Tibial artery (tissue), 4 donors: ENCODE measurements at regions not wholly inside any gene's neighbourhood (a gene's known extent, or its start where the extent isn't known, plus 50 kb on each side); places are given as distances from the start of the nearest gene placed in this dataset.

ENCODE experiments used
- DNase-seq, 2 donors: peaks; one replicate each; pipeline ENCODE4 v3.0.0-alpha.2; 2019
- H3K27ac ChIP-seq, 2 donors: fragments of 200-600 bp; sonication (generic) in 1 of 2; 1 replicate in 1 of 2; 2 replicates in 1 of 2; pipeline ENCODE4 v1.5.1; 2018 to 2019; ENCODE audit warnings: mild to moderate bottlenecking in 1 of 2
- H3K27me3 ChIP-seq, 2 donors: fragments of 200-600 bp; sonication (generic) in 1 of 2; one replicate each; pipeline versions ENCODE4 v1.5.1 to v1.6.0; 2016 to 2019
- H3K36me3 ChIP-seq, 3 donors: fragments of 200-600 bp; sonication (generic) in 2 of 3; one replicate each; pipeline ENCODE4 v1.5.1; 2016 to 2019; ENCODE audit warnings: mild to moderate bottlenecking in 2 of 3
- H3K4me1 ChIP-seq, 4 donors: fragments of 200-600 bp; sonication (generic) in 2 of 4; 1 replicate in 3 of 4; 2 replicates in 1 of 4; pipeline ENCODE4 v1.5.1; 2016 to 2019
- H3K4me3 ChIP-seq, 2 donors: fragments of 200-600 bp; sonication (generic) in 1 of 2; 1 replicate in 1 of 2; 2 replicates in 1 of 2; pipeline ENCODE4 v1.5.1; 2018 to 2019; ENCODE audit warnings: mild to moderate bottlenecking in 2 of 2
- H3K9me3 ChIP-seq, 3 donors: fragments of 200-600 bp; sonication (generic) in 1 of 3; one replicate each; pipeline ENCODE4 v1.5.1; 2016 to 2019
- intact Hi-C: fragments of 100-400 bp; cut with DNase I; formaldehyde crosslinking; loops from one replicate; pipeline ENCODE4 v1.15.0; 2023; ENCODE audit warnings: low total_unique reads
- TF ChIP-seq, protein P1 (sequence below), 2 experiments: fragments of 200-600 bp in 1 of 2; fragments of 450-650 bp in 1 of 2; IDR thresholded peaks; one replicate each; pipeline ENCODE4 v1.5.1; 2017 to 2019; ENCODE audit warnings: antibody characterized with exemption in 2 of 2, mild to moderate bottlenecking in 1 of 2, moderate library complexity in 1 of 2

DNA sequence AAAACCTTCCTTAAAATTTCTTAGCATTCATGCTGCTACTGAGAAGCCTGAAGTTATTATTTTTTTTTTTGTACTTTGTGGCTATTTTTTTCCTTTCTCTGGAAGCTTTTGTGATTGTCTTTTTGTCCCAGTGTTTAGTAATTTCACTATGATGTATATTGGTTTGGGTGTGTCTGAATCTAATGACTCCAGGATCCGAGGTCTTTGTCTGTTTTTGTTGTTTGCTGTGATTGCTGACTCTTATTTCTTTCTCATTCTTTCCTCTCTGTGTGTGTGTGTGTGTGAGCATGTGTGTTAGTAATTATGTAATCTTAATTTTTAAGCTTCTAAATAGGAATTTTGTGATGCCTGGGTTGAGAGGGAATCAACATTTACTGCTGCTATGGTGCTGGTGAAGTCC lies 152.0 kb downstream of the RAP2B start:
- H3K4me3 ChIP-seq = no peak overlapping the region
- no peaks in the 10 kb centered on the region for H3K9me3 ChIP-seq
- TF ChIP-seq, protein P1, sequence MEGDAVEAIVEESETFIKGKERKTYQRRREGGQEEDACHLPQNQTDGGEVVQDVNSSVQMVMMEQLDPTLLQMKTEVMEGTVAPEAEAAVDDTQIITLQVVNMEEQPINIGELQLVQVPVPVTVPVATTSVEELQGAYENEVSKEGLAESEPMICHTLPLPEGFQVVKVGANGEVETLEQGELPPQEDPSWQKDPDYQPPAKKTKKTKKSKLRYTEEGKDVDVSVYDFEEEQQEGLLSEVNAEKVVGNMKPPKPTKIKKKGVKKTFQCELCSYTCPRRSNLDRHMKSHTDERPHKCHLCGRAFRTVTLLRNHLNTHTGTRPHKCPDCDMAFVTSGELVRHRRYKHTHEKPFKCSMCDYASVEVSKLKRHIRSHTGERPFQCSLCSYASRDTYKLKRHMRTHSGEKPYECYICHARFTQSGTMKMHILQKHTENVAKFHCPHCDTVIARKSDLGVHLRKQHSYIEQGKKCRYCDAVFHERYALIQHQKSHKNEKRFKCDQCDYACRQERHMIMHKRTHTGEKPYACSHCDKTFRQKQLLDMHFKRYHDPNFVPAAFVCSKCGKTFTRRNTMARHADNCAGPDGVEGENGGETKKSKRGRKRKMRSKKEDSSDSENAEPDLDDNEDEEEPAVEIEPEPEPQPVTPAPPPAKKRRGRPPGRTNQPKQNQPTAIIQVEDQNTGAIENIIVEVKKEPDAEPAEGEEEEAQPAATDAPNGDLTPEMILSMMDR (IDR thresholded peaks at IDR 0.05) = no peak
- H3K27me3 ChIP-seq = no peaks in the 10 kb centered on the region
- DNase-seq = no peak
- H3K4me1 ChIP-seq = peaks cover 0 to 10% (median 0%) of the 10 kb centered on the region in 4 donors
- H3K36me3 ChIP-seq = no peaks in the 10 kb centered on the region
- H3K27ac ChIP-seq = no peak overlapping the region
- intact Hi-C loops = no loop called here

DNA sequence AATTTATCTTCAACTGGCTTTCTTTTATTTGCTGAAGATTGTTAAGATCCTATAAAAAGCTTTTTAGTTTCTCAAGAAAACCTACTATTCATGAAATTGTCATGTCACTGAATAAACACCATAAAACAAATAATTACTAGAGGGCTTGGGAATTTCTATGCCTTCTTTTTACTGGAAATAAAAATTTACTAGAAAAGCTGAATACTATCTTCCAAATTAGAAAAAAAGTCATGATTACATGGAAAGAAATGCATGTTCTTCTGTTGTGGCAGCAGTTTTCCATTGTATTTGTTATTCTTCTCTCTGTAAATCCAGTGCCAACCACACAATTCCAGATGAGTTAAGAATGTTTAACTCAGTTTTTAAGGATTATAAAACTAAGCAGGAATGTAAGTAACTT lies 153.8 kb downstream of the RAP2B start:
- peaks cover 0 to 24% (median 2%) of the 10 kb centered on the region in 4 donors for H3K4me1 ChIP-seq
- no peaks in the 10 kb centered on the region for H3K27me3 ChIP-seq
- intact Hi-C loops = no loop called here
- TF ChIP-seq, protein P1 (IDR thresholded peaks at IDR 0.05) = no peak
- H3K9me3 ChIP-seq = no peaks in the 10 kb centered on the region
- H3K36me3 ChIP-seq = no peaks in the 10 kb centered on the region
- DNase-seq = no peak
- H3K27ac ChIP-seq = no peak overlapping the region
- H3K4me3 ChIP-seq = no peak overlapping the region

DNA sequence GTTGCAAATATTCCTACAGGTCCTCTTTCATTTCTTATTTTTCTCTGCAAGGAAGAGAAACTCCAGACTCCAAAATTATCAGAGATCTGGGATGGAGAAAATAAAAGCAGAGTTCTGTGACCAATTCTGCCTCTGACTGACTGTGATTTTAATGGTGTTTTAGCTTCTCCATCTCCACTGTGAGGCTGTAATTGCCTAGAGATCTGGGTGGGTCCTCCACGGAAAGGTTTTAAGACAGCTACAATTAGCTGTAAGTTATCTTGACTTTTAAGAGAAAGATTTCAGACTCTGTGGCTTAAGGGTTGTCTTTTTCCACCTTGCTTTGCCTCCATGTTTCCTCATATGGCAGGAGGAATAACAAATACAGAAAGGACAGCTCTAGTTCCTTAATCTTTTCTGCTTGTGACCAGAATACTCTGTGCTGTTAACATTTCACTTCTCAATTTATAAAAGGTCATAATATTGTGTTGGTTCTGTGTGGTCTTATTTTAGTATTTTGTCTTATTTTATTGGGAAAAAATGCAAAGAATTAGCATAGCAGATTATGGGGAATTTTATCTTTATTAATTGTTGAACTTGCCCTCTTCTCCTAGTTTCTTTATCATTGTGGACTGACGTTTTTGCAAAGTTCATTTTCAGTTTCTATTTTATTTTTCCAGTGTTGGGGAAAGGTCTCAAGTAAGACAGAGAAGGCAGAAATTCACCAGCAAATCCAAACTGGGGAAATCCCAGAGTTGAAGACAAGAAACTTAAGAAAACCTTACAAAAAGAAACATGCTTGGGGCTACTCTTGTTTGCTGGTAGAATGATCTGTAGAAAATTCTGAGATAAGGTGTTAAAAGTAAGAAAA lies 157.9 kb downstream of the RAP2B start:
- Histone ChIP-seq H3K27ac (peak overlapping the region in 1 of 2 donors; percentile 15), H3K4me3 (no peak overlapping the region)

DNA sequence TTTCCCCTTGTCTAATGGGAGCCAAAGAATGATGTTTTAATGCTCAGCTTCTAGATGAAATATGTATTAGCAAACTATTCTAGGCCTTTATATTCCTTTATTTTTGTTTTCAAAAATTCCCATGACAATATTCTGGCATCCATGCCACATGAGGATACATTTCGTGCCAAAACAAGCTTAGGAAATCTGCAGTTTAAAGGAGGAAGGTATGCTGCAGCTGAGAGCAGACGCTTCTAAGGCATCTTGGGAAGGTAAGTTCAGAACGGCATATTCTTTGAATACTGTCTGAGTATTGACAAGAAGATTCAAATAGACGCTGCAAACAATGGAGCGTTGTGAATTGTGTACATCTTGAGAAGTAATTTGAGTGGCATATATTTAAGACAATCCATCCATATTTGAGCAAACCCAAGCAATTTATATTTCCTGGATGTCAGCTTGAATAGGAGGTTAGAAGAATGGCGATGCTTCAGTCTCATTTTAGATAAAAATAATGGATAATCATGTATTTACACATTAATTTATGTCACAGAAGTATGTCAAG lies 158.6 kb downstream of the RAP2B start:
- intact Hi-C loops = no loop called here
- TF ChIP-seq, protein P1 (IDR thresholded peaks at IDR 0.05) = no peak
- H3K27me3 ChIP-seq = no peaks in the 10 kb centered on the region
- H3K4me1 ChIP-seq = peaks cover 0 to 32% (median 2%) of the 10 kb centered on the region in 4 donors
- DNase-seq = no peak
- H3K9me3 ChIP-seq = no peaks in the 10 kb centered on the region
- H3K4me3 ChIP-seq = no peak overlapping the region
- no peaks in the 10 kb centered on the region for H3K36me3 ChIP-seq
- H3K27ac ChIP-seq = peak overlapping the region in 1 of 2 donors; percentile 15

More for the DNA sequence above, 157.9 kb downstream of the RAP2B start:
- no peak for DNase-seq
- TF ChIP-seq, protein P1 (IDR thresholded peaks at IDR 0.05) = no peak
- Histone ChIP-seq H3K27me3 (no peaks in the 10 kb centered on the region), H3K4me1 (peaks cover 0 to 32% (median 2%) of the 10 kb centered on the region in 4 donors), H3K9me3 (no peaks in the 10 kb centered on the region), H3K36me3 (no peaks in the 10 kb centered on the region)
- intact Hi-C loops = no loop called here

DNA sequence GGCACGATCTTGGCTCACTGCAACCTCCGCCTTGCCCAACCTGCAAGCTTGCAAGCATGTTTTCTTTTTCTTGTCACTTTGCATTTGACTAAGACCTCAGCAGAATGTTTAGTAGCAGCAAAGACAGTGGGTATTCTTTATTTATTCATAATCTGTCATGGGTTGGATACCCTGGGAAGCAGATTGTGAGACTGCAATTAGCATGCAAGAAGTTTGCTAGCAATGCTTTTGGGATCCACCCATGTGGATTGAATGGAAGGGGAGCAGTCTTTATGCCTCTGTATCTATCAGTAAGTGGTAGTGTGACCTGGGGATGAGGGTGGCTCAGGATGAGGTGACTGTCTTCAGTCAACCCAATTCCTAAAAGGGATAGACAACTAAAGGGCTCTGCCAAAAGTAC lies 166.7 kb downstream of the RAP2B start:
- Histone ChIP-seq H3K9me3 (no peaks in the 10 kb centered on the region), H3K36me3 (no peaks in the 10 kb centered on the region), H3K4me3 (no peak overlapping the region), H3K27ac (no peak overlapping the region), H3K4me1 (no peaks in the 10 kb centered on the region), H3K27me3 (no peaks in the 10 kb centered on the region)
- TF ChIP-seq, protein P1 (IDR thresholded peaks at IDR 0.05) = no peak
- intact Hi-C loops = no loop called here
- DNase-seq = no peak
